HG03378 (cell line): ENCODE measurements at regions not wholly inside any gene's neighbourhood (a gene's known extent, or its start where the extent isn't known, plus 50 kb on each side); places are given as distances from the start of the nearest gene placed in this dataset.

Source experiments
- ATAC-seq: cut with Tn5 transposase; IDR thresholded peaks from one replicate; pipeline ENCODE4 v1.9.1; 2021; ENCODE audit warnings: mild to moderate bottlenecking, moderate library complexity; ENCODE audit not compliant: unreplicated experiment

DNA sequence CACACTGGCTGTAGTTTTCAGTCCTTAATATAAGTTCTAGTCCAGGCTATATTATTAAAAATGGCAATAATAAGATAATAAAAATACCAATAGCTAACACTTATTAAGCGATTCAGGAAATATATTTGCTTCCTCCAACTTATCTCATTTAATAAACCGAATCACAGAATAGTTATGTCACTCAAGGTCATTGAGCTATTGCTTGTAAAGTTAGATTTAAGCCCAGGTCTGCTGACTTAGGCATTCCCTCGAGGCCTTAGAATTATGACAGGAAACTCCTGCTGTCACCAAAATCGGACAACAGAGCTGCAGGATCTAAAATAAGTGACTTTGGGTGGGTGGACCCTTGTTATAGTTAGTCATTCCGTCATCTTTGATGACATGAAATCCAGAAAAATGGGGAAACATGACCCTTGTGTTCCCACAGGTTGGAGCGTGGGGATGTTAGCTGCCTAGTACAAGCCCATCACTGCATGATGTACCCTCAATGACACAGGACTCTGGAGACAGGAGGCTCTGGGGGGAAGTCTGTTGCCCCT lies 181.3 kb upstream of the PHYHIPL start:
- no peak for ATAC-seq

DNA sequence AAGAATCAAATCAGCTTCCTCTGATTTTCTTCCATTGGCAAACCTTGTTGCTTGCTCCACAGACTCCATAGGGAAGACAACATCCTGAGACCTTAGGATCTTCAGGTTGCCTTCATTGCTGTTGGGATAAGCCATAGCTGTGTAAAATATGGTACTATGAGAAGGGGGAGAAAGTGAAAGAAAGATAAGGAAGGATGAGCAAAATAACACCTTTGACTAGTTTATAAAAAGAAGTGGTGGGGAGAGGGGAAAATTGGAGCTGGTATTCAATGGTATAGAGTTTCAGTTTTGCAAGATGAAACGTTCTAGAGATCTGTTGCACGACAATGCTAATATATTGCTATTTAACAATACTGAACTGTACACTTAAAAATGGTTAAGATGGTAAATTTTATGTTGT lies 180.4 kb upstream of the PHYHIPL start:
- ATAC-seq = no peak

DNA sequence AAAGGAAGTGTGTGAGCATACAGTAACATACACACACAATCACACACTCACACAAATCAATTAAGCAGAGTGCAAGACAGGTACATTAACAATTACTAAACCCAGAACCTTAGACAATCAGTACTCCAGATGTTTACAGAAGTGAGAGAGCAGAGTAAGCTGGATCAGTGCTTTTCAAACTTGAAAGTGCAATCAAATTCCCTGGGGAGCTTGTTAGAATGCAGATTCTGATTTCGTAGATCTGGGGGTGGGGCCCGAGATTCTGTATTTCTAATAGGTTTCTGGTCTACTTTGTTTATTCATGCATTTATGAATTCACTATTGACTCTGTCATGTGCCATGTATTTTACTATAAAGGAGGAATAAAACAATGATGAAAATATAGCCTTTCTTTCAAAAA lies 179.6 kb upstream of the PHYHIPL start:
- ATAC-seq = no peak

DNA sequence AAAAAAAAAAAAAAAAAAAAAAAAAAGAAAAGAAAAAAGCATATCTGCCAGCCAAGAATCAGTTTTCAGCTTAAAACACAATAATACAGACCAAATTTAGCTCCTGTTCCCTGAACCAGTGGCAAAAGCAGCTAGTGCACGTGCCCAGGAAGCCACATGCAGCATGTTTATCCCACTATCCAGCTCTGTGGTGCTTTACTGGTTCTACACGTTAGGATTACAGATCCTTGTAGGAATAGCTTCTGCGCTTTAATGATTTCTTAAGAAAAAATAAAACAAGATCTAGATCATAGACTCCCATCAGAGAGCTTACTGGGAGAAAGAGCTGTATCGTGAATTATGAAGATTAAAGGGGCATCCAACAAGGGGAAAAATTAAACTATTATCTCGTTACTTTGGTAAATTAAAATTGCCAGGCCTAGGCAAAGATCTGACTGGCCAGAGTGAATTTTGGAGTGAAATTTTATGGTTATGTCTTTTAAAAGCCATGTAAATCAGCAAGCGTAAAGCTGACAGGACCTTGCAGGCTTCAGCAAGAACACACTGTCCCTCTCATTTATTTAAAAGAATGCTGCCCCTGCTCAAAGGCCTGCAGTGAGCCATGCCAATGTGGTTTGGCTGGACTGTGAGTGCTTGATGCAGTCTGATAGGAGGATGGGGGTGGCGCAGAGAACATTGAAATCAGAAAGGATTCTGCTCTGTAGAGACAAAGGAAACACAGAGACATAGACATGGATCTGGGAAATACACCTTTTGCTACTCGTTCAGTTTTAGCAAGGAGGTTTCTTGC lies 177.3 kb upstream of the PHYHIPL start:
- ATAC-seq = no peak

DNA sequence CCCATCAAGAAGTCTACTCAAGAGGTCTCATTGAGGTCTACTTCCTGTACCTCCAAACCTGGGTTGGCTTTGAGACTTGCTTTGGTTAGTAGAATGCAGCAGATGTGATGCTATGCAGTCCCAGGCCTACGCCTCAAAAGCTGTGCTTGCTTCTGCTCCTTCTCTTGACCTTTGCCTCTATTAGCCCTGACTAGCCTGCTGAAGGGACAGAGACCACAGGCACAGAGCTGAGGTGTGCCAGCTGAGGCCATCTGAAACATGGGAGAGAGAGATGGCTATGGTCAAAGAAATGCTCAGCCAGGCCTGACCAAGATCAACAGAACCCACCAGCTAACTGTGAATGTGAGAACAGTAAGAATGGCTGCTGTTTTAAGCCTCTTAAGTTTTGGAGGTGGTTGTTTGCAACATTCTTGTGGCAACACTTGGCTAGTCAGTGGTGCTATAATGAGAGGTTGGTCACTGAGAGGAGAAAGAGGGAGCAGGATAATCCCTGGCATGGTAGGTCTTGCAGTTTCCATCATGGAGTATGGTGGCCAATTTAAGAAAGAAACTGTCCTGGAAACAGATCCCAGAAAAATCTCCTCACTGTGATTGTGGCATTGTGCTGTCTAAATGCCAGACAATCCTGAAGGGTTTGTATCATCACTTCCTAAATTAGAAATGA lies 176.1 kb upstream of the PHYHIPL start:
- no peak for ATAC-seq

DNA sequence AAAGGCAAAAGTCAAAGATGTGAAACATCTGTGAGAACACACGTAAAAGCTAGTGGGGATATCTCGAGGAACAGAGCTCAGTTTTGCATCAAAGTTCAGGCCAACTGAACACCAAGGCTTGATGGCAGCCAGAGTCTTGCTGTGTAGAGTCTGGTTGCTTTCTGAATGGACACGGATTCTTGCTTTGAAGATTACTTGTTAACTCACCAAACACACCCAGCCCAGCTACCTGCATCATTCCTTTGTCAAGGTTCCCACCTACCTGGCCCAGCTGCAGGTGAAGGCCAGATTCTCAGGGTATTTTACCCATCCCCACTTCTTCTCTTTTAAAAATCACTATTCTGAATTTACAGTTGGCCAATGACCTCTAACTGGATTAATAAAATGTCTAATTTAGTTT lies 174.4 kb upstream of the PHYHIPL start:
- no peak for ATAC-seq

DNA sequence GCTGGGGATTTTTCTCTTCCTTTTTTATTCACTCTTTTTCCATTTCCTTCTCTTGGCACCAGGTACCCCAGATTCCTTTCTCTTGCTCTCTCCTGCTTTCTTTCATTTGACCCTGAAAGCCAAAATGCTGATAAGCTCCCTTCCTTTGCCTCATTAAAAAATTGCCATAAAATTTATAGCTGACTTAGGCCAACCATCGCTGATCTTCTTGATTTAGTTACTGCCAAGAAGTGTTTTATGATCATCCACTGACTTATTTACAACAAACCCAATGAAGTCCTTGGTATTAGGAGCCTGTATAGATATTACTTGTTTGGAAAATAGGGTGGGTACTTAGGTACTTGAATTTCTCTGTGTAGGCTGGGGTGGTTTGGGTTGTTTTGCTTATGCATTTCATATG lies 173.2 kb upstream of the PHYHIPL start:
- no peak for ATAC-seq

DNA sequence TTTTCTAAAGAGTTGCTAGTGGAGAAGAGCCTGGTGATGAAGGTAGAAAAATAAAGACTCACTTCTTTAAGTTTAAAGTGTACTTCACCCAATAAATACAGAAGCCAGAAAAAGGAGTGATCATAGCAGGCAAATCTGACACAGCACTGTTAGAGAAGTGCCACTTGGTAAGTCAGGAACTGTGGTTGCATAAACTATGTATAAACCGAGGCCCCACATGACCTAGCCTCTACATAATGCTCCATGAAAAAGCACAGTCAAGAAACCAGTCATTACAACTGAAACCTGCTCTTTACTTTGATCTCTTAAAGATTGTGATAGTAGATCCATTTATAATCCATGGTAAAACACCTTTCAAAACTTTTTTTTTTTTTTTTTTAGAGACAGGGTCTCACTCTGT lies 172.1 kb upstream of the PHYHIPL start:
- ATAC-seq = no peak

DNA sequence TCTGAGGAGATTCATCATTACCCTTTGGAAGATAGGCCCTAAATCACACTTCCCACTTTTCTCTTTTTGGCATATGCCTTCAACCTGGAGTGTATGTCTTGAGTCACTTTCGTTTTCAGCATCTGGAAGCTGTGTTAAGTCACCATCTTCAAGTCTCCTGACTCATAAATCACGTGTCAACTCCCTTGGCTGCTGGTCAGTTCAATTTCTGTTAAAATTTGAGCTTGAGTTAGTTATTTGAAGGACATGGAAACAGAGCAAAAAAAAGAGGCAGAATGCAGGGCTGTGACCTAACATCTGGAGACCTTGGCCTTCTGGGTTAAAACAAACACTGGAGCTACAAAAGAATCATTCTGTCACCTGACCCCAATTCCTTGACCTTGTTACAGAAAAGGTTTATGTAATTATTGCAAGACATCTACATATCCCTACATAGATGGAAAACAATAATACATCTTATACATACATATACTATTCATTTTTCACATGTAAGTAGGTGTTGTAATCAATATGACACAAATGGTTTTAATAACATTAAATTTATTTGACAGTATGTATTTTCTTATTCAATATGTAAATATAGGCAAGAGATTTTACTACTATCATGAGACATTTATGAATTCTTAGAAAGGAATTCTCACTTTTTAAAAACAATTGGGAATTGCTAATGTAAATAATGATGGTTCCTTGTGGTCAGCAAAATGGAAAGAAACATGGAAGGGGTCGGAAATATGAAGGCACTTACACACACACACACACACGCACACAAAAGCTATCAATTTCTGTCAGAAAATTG lies 169.7 kb upstream of the PHYHIPL start:
- peak; percentile 49 for ATAC-seq

DNA sequence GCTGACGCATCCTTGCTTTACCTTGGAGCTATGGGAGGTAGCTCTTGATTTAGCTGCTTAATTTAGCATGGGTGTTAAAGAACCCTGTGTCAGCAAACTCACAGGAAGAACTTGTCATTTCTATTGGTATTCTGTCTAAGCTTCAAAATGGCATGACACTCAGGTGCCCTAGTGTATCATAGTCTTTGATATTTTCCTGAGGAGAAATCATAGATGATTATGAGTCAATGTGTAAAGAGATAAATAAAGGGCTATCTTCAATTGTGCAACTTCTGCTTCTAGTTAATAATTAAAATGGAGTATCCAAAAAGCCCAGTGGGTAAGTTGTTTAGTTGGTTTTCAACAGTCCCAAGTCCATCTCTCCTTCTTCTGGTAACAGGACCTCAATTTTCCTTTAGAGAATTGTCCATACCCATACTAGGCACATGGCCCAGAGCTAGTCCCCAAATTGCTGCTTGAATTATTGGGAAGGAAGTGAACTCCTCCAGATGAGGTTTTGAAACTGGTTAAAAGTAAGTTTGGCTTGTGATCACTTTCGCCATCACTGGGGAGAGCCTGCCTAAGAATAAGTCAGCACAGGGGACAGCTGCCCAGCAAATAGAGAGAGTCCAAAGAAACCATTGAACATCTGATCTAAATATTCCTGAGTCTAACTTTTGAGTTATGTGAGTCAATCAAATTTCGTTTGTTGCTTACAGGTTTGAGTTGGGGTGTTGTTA lies 169.0 kb upstream of the PHYHIPL start:
- no peak for ATAC-seq

DNA sequence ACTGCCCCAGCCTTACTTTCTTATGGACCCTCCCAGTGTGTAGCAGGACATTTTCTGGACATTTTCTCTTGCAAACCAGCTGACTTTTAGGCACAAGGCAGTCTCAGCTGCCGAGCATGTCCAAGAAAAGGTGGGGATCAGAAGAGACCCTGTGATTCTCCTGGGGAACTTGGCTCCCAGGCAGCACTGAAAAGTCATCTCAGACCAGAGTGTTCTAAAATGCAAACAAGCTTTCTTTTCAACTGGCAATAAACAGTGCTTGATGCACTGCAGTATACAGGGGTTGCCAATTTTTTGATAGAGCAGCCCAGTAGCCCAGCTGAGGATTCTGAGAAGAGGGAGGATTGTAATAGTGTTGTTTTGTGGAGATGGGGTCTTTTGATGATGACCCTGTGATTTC lies 168.0 kb upstream of the PHYHIPL start:
- ATAC-seq = no peak

DNA sequence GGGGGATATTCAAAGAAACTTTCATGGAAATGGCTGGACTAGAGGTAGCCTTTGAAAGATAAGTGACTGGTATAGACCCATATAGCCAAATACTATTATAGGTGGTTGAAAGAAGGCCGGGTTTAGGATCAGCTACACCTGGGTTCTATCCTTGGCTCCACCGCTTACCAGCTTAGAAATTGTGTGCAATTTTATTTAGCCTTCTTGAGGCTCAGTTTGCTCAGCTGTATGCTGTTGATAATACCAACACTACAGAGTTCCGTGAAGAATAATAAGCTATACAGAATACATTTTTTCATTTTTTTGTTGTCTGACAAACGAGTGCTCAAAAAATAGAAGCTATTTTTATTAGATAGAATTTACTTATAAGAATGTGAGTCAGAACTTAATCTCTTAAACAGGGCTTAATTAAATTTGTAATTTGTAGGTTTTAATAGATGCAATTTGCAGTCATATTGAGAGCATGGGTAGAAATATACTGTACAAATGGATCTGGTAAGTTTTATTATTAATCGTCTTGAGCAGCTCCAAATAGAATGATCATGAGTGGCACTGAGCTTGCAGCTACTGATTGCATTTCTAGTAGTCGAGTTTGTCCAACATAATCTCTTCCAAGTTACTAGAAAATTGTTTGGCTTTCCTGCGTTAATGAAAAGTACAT lies 164.3 kb upstream of the PHYHIPL start:
- no peak for ATAC-seq

DNA sequence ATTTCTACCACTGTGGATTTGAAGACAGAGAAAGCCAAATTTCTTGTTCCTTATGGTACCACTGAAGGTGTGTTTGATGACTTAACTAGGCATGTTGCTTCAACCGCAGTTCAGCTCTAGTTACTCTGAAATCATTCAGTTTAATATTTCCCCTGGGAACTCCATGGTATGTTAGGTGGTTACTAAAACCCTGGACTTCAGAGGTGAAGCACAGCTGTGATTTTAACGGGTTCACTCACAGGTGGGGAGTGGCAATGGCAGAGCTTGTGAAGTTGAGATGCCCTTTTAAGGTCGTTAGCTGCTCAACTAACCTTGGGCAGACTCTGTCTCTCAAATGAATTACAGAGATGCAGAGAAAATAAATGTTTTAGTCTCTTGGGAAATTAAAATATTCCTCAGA lies 163.6 kb upstream of the PHYHIPL start:
- ATAC-seq = no peak

DNA sequence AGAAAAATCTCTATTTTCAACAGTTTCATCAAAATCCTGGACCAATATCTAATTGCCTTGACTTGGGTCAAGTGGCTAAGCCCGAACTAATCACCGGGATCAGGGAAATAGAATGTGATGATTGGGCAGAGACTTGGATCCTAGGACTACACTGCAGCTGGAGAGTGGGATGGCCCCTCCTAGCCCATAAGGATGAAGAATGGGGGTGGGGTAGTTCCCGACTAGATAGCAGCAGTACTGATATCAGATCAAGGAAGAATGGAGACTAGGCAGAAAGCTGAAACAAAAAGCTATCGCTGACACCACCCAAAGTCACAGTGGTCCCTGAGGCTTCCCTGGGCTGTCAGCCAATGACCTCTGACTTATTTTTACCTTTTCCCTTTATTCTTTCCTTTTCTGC lies 160.4 kb upstream of the PHYHIPL start:
- ATAC-seq = no peak

DNA sequence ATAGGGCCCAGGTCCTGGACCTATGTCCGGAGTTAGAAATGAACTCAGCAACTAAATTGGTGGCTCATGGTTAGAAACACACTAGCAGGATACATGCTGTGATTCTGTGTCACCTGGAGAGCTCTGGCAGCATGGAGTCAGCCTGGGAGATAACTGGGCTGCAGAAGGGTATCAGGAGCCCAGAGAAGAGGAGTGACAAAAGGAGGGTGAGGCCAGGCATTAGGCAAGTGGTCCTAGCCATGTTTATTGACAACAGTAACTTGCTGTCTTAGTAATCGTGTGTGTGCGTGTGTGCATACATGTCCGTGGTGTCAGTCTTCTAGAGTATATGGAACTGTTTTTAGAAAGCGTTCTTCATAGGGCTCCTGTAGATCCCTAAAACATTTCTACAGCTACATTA lies 157.5 kb upstream of the PHYHIPL start:
- ATAC-seq = no peak

DNA sequence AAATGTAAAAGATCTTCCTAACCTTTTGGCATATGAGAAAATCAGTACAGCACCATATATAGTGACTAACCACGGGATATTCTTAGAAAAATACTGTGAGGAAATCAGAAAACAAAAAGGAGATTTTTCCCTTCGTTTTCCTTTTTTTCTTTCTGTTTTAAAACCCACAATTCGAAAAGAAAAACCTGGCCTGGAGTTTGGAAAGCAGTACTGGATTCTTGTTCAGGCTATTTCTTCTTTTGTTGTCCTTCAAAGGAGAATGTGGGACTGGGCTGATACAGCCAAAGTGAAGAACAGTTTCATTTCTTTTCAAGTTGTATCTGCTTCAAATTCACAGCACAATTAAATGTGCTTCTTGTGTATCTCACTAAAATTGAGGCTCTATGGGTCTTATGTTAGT lies 156.8 kb upstream of the PHYHIPL start:
- ATAC-seq = no peak

DNA sequence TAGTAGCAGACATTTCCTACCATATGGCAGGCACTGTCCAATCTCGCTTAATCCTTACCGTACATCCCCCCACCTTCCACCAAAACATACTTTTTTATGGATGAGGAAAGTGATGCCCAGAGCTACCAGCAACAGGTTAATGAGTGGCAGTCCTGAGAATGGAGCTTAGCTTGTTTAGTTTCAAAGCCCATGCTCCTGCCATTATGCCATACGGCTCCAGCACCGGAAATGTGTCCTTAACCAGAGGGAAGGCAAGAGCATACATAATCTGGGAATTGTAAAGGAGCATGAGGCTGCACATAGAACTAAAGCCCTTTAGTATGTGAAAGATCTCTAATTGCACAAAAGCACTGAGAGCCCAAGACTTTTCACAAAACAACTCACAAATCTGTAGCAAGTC lies 155.9 kb upstream of the PHYHIPL start:
- no peak for ATAC-seq

DNA sequence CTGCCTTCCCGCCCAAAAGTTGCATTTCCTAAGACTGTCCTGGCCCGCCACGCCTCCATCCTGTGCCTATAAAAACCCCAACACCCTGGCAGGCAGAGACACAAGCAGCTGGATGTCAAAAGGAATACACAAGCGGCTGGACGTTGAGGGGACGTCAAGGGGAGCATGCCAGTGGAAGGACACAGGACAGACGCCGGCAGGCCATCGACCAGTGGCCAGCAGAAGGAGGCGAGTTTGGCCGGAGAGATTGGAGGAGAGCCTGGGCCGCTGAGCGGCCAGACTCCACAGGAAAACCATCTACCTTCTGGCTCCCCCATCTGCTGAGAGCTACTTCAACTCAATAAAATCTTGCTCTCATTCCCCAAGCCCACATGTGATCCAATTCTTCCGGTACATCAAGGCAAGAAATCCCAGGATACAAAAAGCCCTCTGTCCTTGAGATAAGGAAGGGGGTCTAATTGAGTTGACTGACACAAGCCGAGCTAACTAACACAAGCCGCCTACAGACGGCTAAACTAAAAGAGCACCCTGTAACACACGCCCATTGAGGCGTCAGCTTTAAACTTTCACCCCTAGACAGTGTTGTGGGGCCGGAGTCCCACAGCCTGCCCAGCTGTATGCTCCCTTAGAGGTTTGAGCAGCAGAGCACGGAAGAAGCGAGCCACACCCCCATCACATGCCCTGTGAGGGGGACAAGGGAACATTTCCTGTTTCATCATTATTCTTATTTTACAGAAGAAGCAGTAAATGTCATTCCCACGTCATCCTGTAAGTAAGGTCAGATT lies 150.3 kb upstream of the PHYHIPL start:
- ATAC-seq = no peak

DNA sequence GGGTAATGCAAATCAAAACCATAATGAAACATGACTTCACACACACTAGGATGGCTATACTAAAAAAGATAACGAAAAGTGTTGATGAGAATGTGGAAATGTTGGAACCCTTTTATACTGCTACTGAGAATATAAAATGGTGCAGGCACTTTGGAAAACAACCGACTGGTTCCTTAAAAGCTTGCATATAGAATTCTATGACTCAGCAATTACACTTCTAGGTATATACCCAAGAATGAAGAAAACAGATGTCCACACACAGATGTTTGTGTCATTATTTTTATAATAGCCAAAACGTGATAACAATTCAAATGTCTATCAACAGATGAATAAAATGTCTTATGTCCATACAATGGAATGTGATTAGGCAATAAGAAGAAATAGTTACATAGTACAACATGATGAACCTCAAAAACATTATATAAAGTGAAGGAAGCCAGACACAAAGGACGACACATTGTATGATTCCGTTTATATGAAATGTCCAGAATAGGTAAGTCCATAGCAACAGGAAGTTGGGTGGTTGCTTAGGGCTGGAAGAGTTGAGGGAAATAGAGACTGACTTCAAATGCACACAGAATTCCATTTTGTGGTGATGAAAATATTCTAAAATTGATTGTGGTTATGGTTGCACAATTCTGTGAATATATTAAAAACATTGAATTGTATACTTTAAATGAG lies 148.3 kb upstream of the PHYHIPL start:
- ATAC-seq = no peak
